ENCODE measurements at regions not wholly inside any gene's neighbourhood (a gene's known extent, or its start where the extent isn't known, plus 50 kb on each side); places are given as distances from the start of the nearest gene placed in this dataset.

GRCh38 chr16:85195271-85195647 lies 83.0 kb upstream of the CIBAR2 start:
- H3K4me1 ChIP-seq (ENCODE audit: insufficient read depth, low read length): peaks cover 1% of the 10 kb centered on the region
- H3K4me3 Mint-ChIP-seq (ENCODE audit: unreplicated experiment): no peak overlapping the region
- H3K9me3 ChIP-seq (ENCODE audit: insufficient read depth, low read depth, low read length): no peaks in the 10 kb centered on the region
- H3K79me2 ChIP-seq (ENCODE audit: insufficient read depth, low read length): peaks cover 37% of the 10 kb centered on the region
- H3K4me1 Mint-ChIP-seq (ENCODE audit: low read depth, unreplicated experiment): peaks cover 25% of the 10 kb centered on the region
- no peak overlapping the region for H2AFZ ChIP-seq (ENCODE audit: low read depth, low read length)
- no peaks in the 10 kb centered on the region for H3K27me3 ChIP-seq (ENCODE audit: insufficient read depth, low read length)
- H3K4me3 ChIP-seq (ENCODE audit: insufficient read depth, low read depth, low read length): no peak overlapping the region
- H3K4me2 ChIP-seq (ENCODE audit: low read length): no peak overlapping the region
- no peak overlapping the region for H3K27ac ChIP-seq (ENCODE audit: low read depth, low read length)
- no peak for DNase-seq (ENCODE audit: low read depth)
- H3K36me3 ChIP-seq (ENCODE audit: insufficient read depth, low read length): no peaks in the 10 kb centered on the region
- no peak for TF ChIP-seq EZH2 (IDR thresholded peaks at IDR 0.05; ENCODE audit: insufficient read depth, low read length)
- no peak for TF ChIP-seq CTCF (IDR thresholded peaks at IDR 0.05; ENCODE audit: insufficient read depth, low read depth, low read length)
- H3K36me3 Mint-ChIP-seq (ENCODE audit: low read depth, unreplicated experiment): no peaks in the 10 kb centered on the region
- peaks cover 57% of the 10 kb centered on the region for H4K20me1 ChIP-seq (ENCODE audit: insufficient read depth, low read length)
- H3K9ac ChIP-seq (ENCODE audit: low read length): no peak overlapping the region
- H3K27ac Mint-ChIP-seq (ENCODE audit: unreplicated experiment): no peak overlapping the region
- no peaks in the 10 kb centered on the region for H3K27me3 Mint-ChIP-seq (ENCODE audit: low read depth, unreplicated experiment)
- FAIRE-seq: no peak
- peaks cover 2% of the 10 kb centered on the region for H3K9me3 Mint-ChIP-seq (ENCODE audit: unreplicated experiment)

- Histone ChIP-seq H3K27ac (ENCODE audit: low read depth, low read length) (no peak overlapping the region), H3K4me2 (ENCODE audit: low read length) (no peak overlapping the region), H2AFZ (ENCODE audit: low read depth, low read length) (no peak overlapping the region), H3K27me3 (ENCODE audit: insufficient read depth, low read length) (no peaks in the 10 kb centered on the region), H3K4me3 (ENCODE audit: insufficient read depth, low read depth, low read length) (no peak overlapping the region), H4K20me1 (ENCODE audit: insufficient read depth, low read length) (peaks cover 53% of the 10 kb centered on the region), H3K79me2 (ENCODE audit: insufficient read depth, low read length) (peaks cover 38% of the 10 kb centered on the region), H3K9me3 (ENCODE audit: insufficient read depth, low read depth, low read length) (no peaks in the 10 kb centered on the region), H3K4me1 (ENCODE audit: insufficient read depth, low read length) (peaks cover 6% of the 10 kb centered on the region), H3K36me3 (ENCODE audit: insufficient read depth, low read length) (no peaks in the 10 kb centered on the region), H3K9ac (ENCODE audit: low read length) (no peak overlapping the region)
- no peaks in the 10 kb centered on the region for H3K36me3 Mint-ChIP-seq (ENCODE audit: low read depth, unreplicated experiment)
- H3K9me3 Mint-ChIP-seq (ENCODE audit: unreplicated experiment): peaks cover 2% of the 10 kb centered on the region
- no peaks in the 10 kb centered on the region for H3K27me3 Mint-ChIP-seq (ENCODE audit: low read depth, unreplicated experiment)
- DNase-seq (ENCODE audit: low read depth) (no peak), FAIRE-seq (no peak)
- H3K4me1 Mint-ChIP-seq (ENCODE audit: low read depth, unreplicated experiment): peaks cover 30% of the 10 kb centered on the region
- TF ChIP-seq EZH2 (IDR thresholded peaks at IDR 0.05; ENCODE audit: insufficient read depth, low read length) (no peak), CTCF (IDR thresholded peaks at IDR 0.05; ENCODE audit: insufficient read depth, low read depth, low read length) (no peak)
- peak overlapping the region; percentile 37 for H3K27ac Mint-ChIP-seq (ENCODE audit: unreplicated experiment)
- no peak overlapping the region for H3K4me3 Mint-ChIP-seq (ENCODE audit: unreplicated experiment)
Measured at GRCh38 chr16:85195900-85196772, 83.9 kb upstream of the CIBAR2 start.

GRCh38 chr16:85196976-85197375 lies 84.7 kb upstream of the CIBAR2 start:
- H3K4me1 ChIP-seq (ENCODE audit: insufficient read depth, low read length): peaks cover 15% of the 10 kb centered on the region
- Mint-ChIP-seq H3K36me3 (ENCODE audit: low read depth, unreplicated experiment) (no peaks in the 10 kb centered on the region), H3K4me1 (ENCODE audit: low read depth, unreplicated experiment) (peaks cover 33% of the 10 kb centered on the region), H3K27ac (ENCODE audit: unreplicated experiment) (no peak overlapping the region), H3K27me3 (ENCODE audit: low read depth, unreplicated experiment) (no peaks in the 10 kb centered on the region), H3K4me3 (ENCODE audit: unreplicated experiment) (no peak overlapping the region), H3K9me3 (ENCODE audit: unreplicated experiment) (no peaks in the 10 kb centered on the region)
- no peak overlapping the region for H3K4me3 ChIP-seq (ENCODE audit: insufficient read depth, low read depth, low read length)
- H3K9me3 ChIP-seq (ENCODE audit: insufficient read depth, low read depth, low read length): no peaks in the 10 kb centered on the region
- H3K36me3 ChIP-seq (ENCODE audit: insufficient read depth, low read length): no peaks in the 10 kb centered on the region
- no peak overlapping the region for H3K27ac ChIP-seq (ENCODE audit: low read depth, low read length)
- peaks cover 38% of the 10 kb centered on the region for H3K79me2 ChIP-seq (ENCODE audit: insufficient read depth, low read length)
- no peak overlapping the region for H3K4me2 ChIP-seq (ENCODE audit: low read length)
- H2AFZ ChIP-seq (ENCODE audit: low read depth, low read length): no peak overlapping the region
- TF ChIP-seq EZH2 (IDR thresholded peaks at IDR 0.05; ENCODE audit: insufficient read depth, low read length): no peak
- no peak for TF ChIP-seq CTCF (IDR thresholded peaks at IDR 0.05; ENCODE audit: insufficient read depth, low read depth, low read length)
- no peak for FAIRE-seq
- no peak for DNase-seq (ENCODE audit: low read depth)
- H4K20me1 ChIP-seq (ENCODE audit: insufficient read depth, low read length): peaks cover 52% of the 10 kb centered on the region
- H3K9ac ChIP-seq (ENCODE audit: low read length): no peak overlapping the region
- H3K27me3 ChIP-seq (ENCODE audit: insufficient read depth, low read length): no peaks in the 10 kb centered on the region
